GM18907 (cell line): ENCODE measurements at regions not wholly inside any gene's neighbourhood (a gene's known extent, or its start where the extent isn't known, plus 50 kb on each side); places are given as distances from the start of the nearest gene placed in this dataset.
"Not testable (repeated sequence)": the region's sequence is repeated elsewhere in the genome, so short reads cannot be mapped to it uniquely, and the experiment has no call there.

Experiments
- ATAC-seq: cut with Tn5 transposase; IDR thresholded peaks from one replicate; pipeline ENCODE4 v1.9.1; 2021; ENCODE audit warnings: mild to moderate bottlenecking, moderate library complexity; ENCODE audit not compliant: unreplicated experiment

- ATAC-seq: not testable (repeated sequence)
Observed at GRCh38 chr6:27827477-27827876, 84.7 kb downstream of the OR2B2 start.

- ATAC-seq: not testable (repeated sequence)
Observed at GRCh38 chr6:27826612-27826985, 85.6 kb downstream of the OR2B2 start.

GRCh38 chr6:27825848-27826611, 86.2 kb downstream of the OR2B2 start:
- ATAC-seq: not testable (repeated sequence)

- no peak for ATAC-seq
Observed at GRCh38 chr6:27825025-27825793, 87.0 kb downstream of the OR2B2 start.

- peak; percentile 69 for ATAC-seq
Observed at GRCh38 chr6:27824211-27825024, 87.8 kb downstream of the OR2B2 start.

GRCh38 chr6:27823714-27824210, 88.4 kb downstream of the OR2B2 start:
- ATAC-seq: peak; percentile 69

GRCh38 chr6:27816906-27817305, 95.3 kb downstream of the OR2B2 start:
- no peak for ATAC-seq

GRCh38 chr6:27814665-27815424, 97.4 kb downstream of the OR2B2 start:
- peak; percentile 64 for ATAC-seq

- ATAC-seq: peak; percentile 12
Observed at GRCh38 chr6:27814415-27814664, 97.9 kb downstream of the OR2B2 start.

GRCh38 chr6:27812805-27813492, 99.2 kb downstream of the OR2B2 start:
- ATAC-seq: no peak

GRCh38 chr6:27812078-27812804, 100.0 kb downstream of the OR2B2 start:
- ATAC-seq: no peak

GRCh38 chr6:27811451-27811772, 100.8 kb downstream of the OR2B2 start:
- no peak for ATAC-seq

GRCh38 chr6:27810768-27811450, 101.3 kb downstream of the OR2B2 start:
- no peak for ATAC-seq

- ATAC-seq: peak; percentile 36
Observed at GRCh38 chr6:27809939-27810767, 102.0 kb downstream of the OR2B2 start.

GRCh38 chr6:27809067-27809938, 102.9 kb downstream of the OR2B2 start:
- ATAC-seq: no peak

- ATAC-seq: not testable (repeated sequence)
Observed at GRCh38 chr6:27808242-27809066, 103.7 kb downstream of the OR2B2 start.
